ENCODE measurements at regions not wholly inside any gene's neighbourhood (a gene's known extent, or its start where the extent isn't known, plus 50 kb on each side); places are given as distances from the start of the nearest gene placed in this dataset.
"Not testable (repeated sequence)": the region's sequence is repeated elsewhere in the genome, so short reads cannot be mapped to it uniquely, and the experiment has no call there.

DNA sequence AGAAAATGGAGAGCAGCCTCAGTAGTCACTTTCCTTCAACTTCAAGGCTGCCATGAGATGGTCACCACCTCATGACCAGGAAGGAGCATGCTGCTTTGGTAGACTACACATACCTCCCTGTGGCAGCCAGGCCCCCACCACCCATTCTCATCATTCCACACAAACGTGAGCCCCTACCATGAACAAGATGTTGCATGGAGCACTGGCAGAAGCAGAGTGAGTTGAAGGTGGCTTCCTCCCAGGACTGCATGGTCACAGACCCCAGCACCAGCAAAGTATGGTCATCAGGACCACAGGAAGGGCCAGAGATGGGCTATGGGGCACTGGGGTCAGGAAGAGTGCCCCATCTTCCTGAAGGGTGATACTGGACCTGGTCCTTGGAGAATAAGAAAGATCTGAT lies 65.5 kb upstream of the FOXE1 start:
- H3K4me1 Mint-ChIP-seq: no peaks in the 10 kb centered on the region
- H3K4me3 Mint-ChIP-seq: no peak overlapping the region
- H3K27ac Mint-ChIP-seq: no peak overlapping the region
- no peak for TF ChIP-seq CTCF (IDR thresholded peaks at IDR 0.05; ENCODE audit: unreplicated experiment in 3 of 3)
- no peaks in the 10 kb centered on the region for H3K9me3 Mint-ChIP-seq
- H3K27me3 Mint-ChIP-seq (ENCODE audit: low read depth): peaks cover 36% of the 10 kb centered on the region
- no peaks in the 10 kb centered on the region for H3K36me3 Mint-ChIP-seq (ENCODE audit: low read depth)

- no peaks in the 10 kb centered on the region for H3K4me1 Mint-ChIP-seq
- TF ChIP-seq CTCF (IDR thresholded peaks at IDR 0.05; ENCODE audit: unreplicated experiment in 3 of 3): no peak
Measured at GRCh38 chr9:97788763-97789663, 64.0 kb upstream of the FOXE1 start.

GRCh38 chr9:97790542-97790941 lies 62.5 kb upstream of the FOXE1 start:
- Mint-ChIP-seq H3K9me3 (no peaks in the 10 kb centered on the region), H3K27me3 (ENCODE audit: low read depth) (peaks cover 22% of the 10 kb centered on the region)
- TF ChIP-seq CTCF (IDR thresholded peaks at IDR 0.05; ENCODE audit: unreplicated experiment in 3 of 3): no peak

More at GRCh38 chr9:97788763-97789663, 64.0 kb upstream of the FOXE1 start:
- Mint-ChIP-seq H3K9me3 (no peaks in the 10 kb centered on the region), H3K27ac (no peak overlapping the region), H3K4me3 (no peak overlapping the region), H3K36me3 (ENCODE audit: low read depth) (no peaks in the 10 kb centered on the region), H3K27me3 (ENCODE audit: low read depth) (peaks cover 29% of the 10 kb centered on the region)

GRCh38 chr9:97791542-97791941 lies 61.5 kb upstream of the FOXE1 start:
- H3K27ac Mint-ChIP-seq: no peak overlapping the region

More at GRCh38 chr9:97790542-97790941, 62.5 kb upstream of the FOXE1 start:
- H3K36me3 Mint-ChIP-seq (ENCODE audit: low read depth): no peaks in the 10 kb centered on the region
- H3K4me1 Mint-ChIP-seq: no peaks in the 10 kb centered on the region
- no peak overlapping the region for H3K27ac Mint-ChIP-seq
- no peak overlapping the region for H3K4me3 Mint-ChIP-seq

GRCh38 chr9:97793067-97793466 lies 60.0 kb upstream of the FOXE1 start:
- no peaks in the 10 kb centered on the region for H3K36me3 Mint-ChIP-seq (ENCODE audit: low read depth)
- H3K9me3 Mint-ChIP-seq: no peaks in the 10 kb centered on the region
- H3K27me3 Mint-ChIP-seq (ENCODE audit: low read depth): peaks cover 11% of the 10 kb centered on the region
- no peaks in the 10 kb centered on the region for H3K4me1 Mint-ChIP-seq
- H3K4me3 Mint-ChIP-seq: no peak overlapping the region
- no peak overlapping the region for H3K27ac Mint-ChIP-seq
- TF ChIP-seq CTCF (IDR thresholded peaks at IDR 0.05; ENCODE audit: unreplicated experiment in 3 of 3): no peak

More at GRCh38 chr9:97791542-97791941, 61.5 kb upstream of the FOXE1 start:
- Mint-ChIP-seq H3K4me3 (no peak overlapping the region), H3K27me3 (ENCODE audit: low read depth) (peaks cover 17% of the 10 kb centered on the region), H3K9me3 (no peaks in the 10 kb centered on the region), H3K36me3 (ENCODE audit: low read depth) (no peaks in the 10 kb centered on the region), H3K4me1 (no peaks in the 10 kb centered on the region)
- no peak for TF ChIP-seq CTCF (IDR thresholded peaks at IDR 0.05; ENCODE audit: unreplicated experiment in 3 of 3)

GRCh38 chr9:97794666-97795065 lies 58.4 kb upstream of the FOXE1 start:
- Mint-ChIP-seq H3K4me3 (no peak overlapping the region), H3K27ac (no peak overlapping the region), H3K36me3 (ENCODE audit: low read depth) (no peaks in the 10 kb centered on the region), H3K9me3 (no peaks in the 10 kb centered on the region), H3K4me1 (no peaks in the 10 kb centered on the region), H3K27me3 (ENCODE audit: low read depth) (peaks cover 3% of the 10 kb centered on the region)
- TF ChIP-seq CTCF (IDR thresholded peaks at IDR 0.05; ENCODE audit: unreplicated experiment in 3 of 3): no peak

- not testable (repeated sequence) for H3K9me3 Mint-ChIP-seq; H3K27ac Mint-ChIP-seq; H3K4me3 Mint-ChIP-seq; H3K4me1 Mint-ChIP-seq; H3K36me3 Mint-ChIP-seq (ENCODE audit: low read depth)
- peaks cover 18% of the 10 kb centered on the region for H3K27me3 Mint-ChIP-seq (ENCODE audit: low read depth)
Measured at GRCh38 chr9:97796176-97796575, 56.9 kb upstream of the FOXE1 start.
